Amniotic epithelial cell (primary cell): ENCODE measurements at regions not wholly inside any gene's neighbourhood (a gene's known extent, or its start where the extent isn't known, plus 50 kb on each side); places are given as distances from the start of the nearest gene placed in this dataset.

Experiments used
- DNase-seq: peaks from one replicate; pipeline ENCODE4 v3.0.0-alpha.2; 2010; ENCODE audit warnings: low read depth

DNA sequence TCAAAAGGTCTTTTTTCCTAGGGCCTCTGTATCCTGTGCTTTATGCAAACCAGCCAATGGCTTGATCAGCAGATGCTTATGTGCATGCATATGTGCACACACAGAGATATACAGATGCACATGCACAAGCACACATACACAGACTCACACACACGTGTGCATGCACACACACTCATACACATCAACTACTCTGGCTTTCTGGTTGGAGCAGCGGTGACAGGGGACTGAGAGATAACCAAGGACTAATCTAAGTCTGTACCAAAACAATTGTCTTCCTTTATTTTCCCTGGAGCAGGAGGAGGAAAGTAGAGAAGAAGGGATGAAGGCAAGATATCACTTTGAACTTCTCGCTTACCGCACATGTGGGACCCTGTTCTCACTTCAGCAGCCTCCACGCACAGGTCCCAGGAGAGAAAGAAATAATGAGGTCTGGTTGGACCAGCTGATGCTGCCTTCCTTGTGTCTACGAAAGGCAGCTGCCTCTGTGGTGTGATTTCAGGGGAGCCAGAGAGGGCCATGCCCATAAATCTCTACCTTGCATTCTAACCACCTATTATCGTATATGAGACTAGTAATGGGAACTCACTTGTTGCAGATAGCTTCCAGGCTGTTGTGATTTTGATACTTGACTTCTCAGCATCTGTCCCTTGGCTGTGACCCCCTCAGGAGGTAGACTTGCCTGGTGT, 338.0 kb downstream of the EN1 start:
- no peak for DNase-seq

DNA sequence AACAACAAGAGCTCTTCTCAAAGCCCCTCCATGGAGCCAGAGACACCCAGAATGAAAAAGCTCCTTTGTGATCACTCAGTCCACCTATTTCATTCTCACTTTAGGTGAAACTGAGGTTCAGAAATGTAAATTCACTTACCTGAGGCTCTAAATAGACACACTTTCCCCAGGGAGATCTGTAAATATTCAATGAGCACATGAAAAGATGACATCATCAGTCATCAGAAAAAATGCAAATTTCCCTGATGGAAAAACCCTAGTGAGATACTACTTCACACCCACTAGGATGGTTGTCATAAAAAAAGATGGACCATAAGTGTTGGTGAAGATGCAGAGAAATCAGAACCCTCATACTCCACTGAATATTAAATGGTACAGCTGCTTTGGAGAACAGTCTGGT, 339.2 kb downstream of the EN1 start:
- DNase-seq: no peak

DNA sequence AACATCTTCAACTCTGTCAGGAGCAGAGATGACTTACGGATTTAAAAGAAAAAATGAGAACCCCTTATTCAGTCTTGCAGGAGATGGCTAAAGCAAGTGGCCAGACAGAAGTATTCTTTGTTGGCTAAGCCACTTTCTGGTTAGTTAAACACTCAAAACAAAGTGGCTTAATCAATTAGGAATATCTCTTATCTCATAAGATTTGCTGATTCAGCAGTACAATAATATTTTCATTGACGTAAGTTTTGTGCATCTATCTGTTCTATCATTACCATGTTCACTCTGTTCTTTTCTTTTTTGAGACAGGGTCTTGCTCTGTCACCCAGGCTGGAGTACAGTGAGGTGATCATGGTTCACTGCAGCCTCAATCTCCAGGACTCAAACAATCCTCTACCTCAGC, 342.0 kb downstream of the EN1 start:
- no peak for DNase-seq

DNA sequence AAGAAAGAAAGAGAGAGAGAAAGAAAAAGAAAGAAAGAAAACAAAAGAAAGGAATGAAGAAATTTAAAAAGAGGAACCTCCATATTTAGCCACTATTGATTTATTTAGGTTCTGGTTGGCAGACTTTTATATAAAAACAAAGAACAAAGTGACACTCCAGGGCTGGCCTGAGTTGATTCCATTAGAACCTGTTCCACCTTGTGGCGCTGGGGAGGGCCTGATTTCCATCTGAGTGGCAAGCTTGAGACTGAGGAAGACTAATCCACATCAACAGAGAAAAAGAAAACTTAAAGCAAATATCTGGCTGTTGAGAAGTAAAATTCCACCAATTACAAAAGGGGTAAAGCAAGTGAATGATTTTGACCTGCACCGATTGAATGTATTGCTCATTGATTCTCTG, 345.3 kb downstream of the EN1 start:
- DNase-seq: no peak

DNA sequence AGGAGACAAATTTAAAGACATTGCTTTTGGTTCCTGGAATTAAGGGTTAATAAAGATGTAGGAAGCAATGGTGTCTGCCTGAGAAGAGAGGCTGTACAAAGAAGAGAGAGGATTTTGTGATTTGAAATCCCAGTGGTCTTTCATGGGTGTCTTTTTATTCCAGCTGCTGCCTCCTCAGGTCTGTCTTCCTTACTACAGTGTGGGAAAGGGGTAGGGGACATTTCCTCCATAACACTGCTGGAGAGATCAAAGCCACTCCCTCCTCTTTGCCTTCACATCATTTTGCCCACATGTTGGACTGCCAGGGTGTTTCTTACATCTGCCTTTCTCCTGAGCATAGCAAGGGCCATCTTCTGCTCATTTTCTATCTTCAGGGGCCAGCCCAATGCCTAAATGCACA, 348.5 kb downstream of the EN1 start:
- DNase-seq: no peak

DNA sequence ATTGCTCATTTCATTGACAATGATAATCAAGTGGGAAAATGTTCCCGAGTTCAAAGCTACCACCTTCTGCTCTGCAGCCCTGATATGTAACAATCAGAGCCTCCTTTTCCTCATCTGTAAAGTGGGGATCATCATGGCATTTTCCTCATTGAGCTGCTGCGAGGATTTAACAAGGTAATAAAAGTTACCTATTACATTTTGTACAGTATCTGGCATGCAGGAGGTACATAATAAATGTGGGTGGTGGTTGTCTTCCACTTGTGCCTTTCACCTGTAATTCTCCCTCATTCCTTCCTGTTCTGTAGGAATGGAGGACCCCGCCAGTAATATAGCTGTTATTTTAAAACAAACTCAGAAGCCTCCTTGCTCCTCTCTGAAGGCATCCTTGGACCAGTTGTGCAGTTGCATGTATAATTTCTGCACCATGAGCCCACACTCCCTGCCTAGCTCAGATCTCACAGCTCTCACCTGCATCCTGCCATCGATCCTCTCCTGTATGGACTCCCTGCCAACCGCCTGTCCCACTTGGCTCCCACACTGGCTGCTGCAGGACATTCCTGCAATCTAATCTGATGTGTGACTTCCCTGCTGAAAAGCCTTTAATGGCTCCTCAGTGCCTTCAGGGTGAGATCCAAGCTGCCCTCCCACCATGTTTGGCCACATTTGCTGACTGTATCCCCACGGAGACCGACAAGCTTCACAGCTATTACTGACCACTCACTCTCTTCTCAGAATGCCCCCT, 350.4 kb downstream of the EN1 start:
- no peak for DNase-seq

DNA sequence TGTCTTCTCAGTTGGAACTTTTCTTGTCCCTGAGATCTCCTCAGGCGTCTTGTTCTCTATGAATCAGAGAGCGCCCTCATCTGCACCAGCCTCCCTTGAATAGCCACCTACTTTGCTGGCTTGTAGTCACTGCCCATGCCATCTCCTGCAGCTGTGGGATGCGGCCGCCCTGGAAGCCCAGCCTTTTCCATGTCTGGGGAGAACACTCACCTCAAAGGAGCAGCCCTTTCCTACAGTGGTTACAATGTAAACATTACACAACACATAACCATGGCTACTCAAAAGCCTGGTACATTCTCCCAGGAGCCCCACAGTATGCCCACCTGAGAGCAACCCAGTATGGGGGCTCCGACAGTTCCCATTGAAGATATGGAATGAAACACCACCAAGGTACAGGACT, 351.0 kb downstream of the EN1 start:
- DNase-seq: no peak

DNA sequence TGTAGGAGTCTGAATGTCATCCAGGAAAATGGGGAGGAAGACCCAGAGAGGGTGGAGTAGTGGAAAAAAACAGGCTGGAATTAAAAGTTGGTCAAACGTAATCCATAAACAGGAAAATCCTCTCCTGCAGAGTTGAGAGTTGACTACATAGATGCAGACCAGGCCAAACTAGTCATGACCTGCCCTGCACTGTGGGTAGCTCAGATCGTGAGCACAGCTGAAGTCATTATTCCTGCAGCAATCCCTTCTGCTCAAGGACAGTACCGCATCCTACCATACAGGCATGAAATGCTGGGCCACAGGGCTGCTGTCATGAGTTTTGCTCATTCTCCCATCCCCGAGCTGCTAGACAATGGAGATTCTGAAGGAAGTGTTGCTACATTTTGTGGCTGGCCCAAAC, 352.2 kb downstream of the EN1 start:
- DNase-seq: no peak

DNA sequence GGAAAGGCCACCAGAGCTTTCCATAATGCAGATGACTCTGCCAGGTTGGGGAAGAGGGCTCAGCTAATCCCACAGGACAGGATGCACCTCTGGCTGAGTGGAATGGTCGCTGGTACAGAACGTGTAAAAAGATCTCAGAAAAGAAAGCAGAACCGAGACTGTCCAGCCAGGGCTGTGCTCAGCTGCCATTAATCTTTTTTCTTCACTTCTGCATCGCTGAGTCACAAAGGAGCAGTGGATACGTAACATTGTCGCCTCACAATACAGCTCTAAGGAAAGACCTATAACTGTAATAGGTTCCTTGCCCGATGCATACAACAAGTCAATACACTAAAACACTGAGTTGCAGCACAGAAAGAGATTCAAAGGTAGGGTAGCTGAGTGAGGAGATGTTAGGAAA, 354.2 kb downstream of the EN1 start:
- DNase-seq: no peak

DNA sequence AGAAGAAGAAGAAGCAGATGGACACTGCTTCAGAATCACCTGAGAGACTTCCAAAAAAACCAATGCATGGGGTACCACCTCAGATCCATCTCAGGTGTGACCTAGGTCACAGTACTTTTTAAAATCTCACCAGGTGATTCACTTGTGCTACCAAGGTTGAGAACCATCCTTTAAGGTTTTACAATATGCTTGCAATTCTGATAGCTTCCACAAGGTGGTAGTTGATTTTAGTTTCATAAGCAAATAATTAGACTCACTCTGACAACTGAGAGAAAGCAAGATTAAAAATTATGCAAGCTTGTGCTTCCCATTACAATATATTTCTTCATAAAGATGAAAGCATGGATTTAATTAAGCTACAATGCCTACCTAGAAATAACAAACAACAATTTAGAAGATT, 355.1 kb downstream of the EN1 start:
- DNase-seq: peak; percentile 15

DNA sequence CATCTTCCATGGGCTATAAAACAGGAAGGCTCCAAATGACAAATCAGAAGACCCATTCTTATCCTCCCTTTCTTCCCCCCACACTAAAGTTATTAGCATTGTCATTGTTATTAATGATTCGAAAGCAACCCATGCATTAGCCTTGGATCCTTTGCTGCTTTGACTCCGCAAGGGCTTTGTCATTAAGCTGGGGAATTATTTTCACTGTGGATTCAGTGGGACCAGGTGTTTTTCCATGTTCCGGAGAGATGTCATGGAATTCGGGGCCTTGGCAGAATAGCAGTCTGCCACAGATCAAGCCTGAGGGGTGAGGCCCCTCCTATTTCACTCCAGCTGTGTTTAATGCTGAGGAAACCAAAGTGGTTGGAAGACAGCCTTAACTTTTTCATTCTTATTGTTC, 357.1 kb downstream of the EN1 start:
- no peak for DNase-seq

DNA sequence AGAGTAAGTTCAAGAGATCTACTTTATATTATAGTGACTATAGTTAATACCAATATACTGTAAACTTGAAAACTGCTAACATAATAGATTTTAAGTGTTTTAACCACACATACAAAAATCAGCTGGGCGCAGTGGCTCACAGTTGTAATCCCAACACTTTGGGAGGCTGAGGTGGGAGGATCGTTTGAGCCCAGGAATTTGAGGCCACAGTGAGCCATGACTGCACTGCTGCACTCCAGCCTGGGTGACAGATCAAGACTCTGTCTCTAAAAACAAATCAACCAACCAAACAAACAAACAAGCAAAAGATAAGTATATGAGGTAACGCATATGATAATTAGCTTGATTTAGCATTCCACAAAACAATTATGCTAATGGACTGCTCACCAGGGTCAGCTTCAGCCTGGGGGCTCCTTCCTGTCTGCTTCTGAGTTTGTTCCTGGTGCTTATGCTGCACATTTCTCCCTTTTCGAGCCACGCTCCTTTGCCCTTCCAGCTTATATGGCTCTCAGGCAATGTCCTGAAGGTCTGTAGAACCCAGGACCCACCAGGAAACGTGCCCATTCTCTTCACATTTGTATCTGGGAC, 357.6 kb downstream of the EN1 start:
- no peak for DNase-seq

DNA sequence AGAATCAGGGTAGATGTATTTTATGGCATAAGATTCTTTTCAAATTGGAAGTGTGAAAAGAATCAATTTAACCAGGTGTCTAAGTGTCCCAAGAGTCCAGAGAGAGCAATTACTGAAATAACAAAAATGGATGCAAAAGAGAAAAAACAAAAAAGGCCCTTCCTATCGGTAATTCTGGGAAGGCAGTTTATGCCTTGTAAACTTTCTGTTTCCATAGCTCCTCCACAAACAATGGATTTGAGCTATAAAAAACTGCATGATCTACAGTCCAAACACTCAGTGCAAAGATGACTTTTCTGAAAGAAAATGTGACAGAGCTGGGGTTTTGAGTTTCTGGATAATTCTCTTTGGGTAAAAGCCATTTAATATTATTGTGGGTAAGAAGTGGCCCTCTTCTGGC, 366.1 kb downstream of the EN1 start:
- no peak for DNase-seq

DNA sequence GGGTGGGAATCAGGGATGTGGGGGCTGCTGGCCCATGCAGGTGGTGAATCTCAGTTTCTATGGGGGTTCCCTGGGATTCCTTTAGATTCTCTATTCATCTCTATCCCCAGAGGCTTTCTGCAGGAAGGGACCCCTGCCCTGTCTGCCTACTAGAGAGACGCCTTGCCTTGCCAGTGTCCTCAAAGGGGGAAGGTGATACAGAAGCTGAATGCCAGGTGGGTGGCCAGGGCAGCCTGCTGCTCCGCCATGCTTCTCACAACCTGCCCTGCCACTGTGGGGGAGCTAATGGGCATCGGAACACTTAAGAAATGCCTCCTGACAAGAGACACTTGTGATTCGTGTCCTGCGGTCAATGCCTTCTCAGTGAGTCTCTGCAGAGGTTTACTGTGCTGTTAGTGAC, 368.4 kb downstream of the EN1 start:
- no peak for DNase-seq

DNA sequence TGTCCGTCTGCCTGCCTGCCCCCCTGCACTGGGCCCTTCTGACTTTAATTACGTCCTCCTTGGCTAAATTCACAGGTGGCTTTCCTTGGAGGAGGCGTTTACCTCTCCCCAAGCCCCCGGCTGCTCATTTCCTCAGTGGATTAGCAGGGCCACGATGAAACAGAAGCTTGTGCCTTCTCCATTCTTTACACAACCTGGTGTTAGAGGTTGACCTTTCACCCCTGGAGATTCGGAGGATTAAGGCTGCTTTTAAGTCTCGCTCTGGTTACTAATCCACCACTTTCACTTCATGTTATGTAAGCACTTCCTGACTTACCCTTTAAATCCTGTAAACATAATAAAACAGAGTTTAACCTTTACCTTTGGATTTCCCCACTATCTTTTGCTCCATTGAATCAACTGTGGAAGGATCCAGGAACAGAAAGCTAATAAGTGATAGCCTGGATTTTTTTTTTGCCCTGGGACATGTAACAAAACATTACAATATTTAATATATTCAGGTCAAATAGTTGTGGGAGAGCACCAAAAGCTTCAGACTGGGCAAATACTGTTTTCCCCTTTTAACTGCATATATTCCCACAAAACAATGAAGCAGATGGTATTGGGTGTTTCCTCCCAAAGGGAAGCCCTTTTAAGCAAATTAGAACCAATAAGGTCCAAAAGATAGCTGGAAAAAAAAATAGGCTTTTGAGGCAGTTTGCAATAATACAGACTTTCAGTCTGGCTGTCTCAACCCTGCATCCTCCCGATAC, 370.2 kb downstream of the EN1 start:
- no peak for DNase-seq

DNA sequence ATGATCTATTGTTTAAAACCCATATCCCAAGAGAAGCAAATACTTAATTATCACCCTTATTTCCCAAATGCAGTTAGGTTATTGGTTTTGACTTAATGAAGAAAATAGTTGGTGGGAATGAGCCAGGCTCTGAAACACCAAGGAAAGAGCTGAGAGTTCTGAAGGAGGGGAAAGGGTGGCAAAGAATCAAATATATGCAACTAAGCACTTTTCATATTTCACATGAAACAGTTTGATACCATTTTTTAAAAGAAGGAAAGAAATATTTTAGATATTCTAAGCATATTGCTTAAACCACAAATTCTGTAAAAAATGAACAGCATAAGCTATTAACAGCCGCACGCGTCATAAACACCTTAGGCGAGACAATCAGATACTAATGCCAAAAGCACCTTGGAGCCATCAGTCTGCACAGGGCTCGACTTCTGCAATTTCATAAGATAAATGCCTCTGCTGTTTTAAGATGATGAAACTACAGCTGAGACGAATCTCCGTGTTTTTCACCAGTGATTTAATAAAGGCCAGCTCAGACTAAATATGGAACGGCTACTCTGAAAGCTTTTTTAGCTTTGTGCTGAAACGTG, 371.7 kb downstream of the EN1 start:
- no peak for DNase-seq

DNA sequence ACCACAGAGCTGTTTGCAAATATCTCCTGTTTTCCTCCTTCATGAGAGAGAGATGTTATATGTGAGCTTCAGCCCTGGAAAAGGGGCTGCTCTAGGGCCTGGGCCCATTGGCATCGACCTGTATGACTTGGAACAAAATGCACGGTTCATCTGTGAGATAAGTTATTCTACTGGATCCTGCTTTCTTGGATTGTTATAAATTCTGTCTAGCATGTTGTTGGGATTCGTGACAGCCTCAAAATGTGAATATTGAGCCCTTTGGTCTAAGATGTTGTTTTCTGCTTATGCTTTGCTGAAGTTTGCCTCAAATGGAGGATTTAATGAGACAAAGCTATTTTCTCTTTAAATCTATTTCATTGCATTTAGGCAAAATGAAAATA, 372.9 kb downstream of the EN1 start:
- no peak for DNase-seq

DNA sequence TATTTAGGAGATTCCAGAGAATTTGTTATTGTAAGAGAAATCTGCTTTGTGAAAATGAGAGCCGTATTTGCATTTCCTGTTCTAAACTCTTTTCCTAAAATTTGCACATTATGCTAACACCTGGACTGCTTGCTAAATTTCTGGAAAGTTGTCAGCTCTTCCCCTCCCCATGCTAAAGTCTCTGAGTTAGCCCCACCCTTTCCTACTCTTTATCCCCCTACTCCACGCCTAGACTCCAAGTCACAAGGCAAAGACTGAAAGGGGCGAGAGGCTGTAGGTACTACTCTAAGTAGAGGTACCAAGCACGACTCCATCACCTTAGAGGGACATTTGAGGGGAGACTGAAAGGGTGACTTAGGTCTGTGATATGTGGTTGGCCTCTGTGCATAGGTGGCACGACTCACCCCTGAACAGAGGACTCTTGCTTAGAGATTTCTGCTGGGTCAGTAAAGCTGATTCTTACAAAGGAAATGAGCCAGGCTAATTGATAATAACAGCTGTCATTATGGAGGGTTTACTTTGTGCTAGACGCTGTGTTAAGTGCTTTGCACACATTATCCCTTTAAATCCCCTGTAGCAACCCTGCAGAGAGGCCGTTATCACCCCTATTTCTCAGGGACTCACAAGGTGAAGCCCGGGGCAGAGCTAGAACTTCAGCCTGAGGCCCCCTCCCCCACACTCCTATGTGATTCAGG, 373.5 kb downstream of the EN1 start:
- no peak for DNase-seq

DNA sequence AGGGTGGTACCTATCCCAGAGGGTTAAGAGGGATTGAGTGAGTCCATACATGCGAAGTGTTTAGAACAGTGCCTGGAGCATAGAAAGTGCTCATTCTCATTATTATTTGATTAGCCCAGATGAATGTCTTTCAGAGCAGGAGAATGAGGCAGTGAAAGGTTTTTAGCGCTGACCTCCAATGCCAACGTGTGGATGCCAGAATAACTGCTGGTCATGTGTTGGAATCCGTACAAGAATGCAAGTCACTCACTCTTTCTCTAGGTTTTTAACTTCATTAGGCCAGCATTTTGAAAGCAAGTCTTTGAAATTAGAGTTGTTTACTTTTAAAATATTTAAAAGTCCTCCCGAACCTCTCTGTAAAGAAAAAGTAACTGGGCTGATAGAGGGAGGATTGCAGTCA, 374.2 kb downstream of the EN1 start:
- no peak for DNase-seq

DNA sequence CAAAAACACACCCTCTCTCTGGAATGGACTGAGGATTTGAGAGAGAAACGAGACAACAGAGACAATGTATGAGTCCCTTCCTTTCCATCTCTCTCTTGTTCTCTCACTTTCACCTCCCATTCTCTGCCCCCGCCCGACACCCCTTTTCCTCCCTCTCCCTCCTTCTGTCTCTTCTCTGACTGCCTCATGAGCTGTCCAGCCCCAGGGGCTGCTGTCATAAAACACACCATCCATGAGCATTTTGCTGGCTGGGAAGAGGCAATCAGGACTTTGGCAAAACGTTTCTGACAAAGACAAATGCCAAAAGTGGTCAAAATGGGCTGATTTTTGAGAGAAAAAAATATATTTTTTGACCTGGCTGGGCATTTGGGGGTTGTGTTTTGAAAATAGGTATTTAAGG, 377.2 kb downstream of the EN1 start:
- DNase-seq: no peak

DNA sequence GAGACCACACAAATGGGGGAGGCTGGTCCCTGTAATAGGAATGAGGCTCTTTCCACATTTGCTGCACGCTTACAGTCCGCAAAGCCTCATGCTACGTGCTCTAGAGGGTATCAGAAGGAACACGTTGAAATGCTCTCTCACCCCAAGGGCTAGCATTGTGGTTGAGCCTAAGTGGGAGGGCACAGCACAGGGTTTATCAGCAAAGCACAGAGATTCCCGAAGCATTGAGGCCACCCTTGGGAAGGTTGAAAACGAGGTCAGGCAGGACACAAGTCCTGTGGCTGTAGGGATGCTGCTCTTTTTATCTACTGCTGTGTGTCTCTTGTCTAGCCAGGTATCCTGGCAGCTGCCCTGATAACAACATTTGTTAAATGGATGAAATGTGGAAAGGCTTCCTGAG, 378.3 kb downstream of the EN1 start:
- DNase-seq: no peak
